HepG2 (cell line): ENCODE measurements at regions not wholly inside any gene's neighbourhood (a gene's known extent, or its start where the extent isn't known, plus 50 kb on each side); places are given as distances from the start of the nearest gene placed in this dataset.

Source experiments
- CSRNP1 ChIP-seq: sonication (generic); formaldehyde crosslinking; IDR thresholded peaks from 2 replicates; pipeline ENCODE4 v1.8.1; 2023; ENCODE audit warnings: mild to moderate bottlenecking, missing genetic modification reagents
- ELK4 ChIP-seq: sonication (generic); formaldehyde crosslinking; IDR thresholded peaks from 2 replicates; pipeline ENCODE4 v1.9.0; 2021; ENCODE audit warnings: missing genetic modification reagents, borderline replicate concordance
- HNF4A ChIP-seq: sonication (generic); formaldehyde crosslinking; IDR thresholded peaks from 2 replicates; pipeline ENCODE4 v1.4.0; 2020; ENCODE audit warnings: missing genetic modification reagents
- IKZF5 ChIP-seq: IDR thresholded peaks from 2 replicates; pipeline ENCODE4 v1.6.1; 2018; ENCODE audit warnings: missing genetic modification reagents, mild to moderate bottlenecking, missing compliant biosample characterization
- KLF13 ChIP-seq: sonication (generic); formaldehyde crosslinking; IDR thresholded peaks from 2 replicates; pipeline ENCODE4 v1.4.0; 2020; ENCODE audit warnings: mild to moderate bottlenecking, missing genetic modification reagents
- MIER3 ChIP-seq: IDR thresholded peaks from 2 replicates; pipeline ENCODE4 v1.6.1; 2016; ENCODE audit warnings: missing compliant biosample characterization, borderline replicate concordance
- NCOR1 ChIP-seq: fragments of 200-600 bp; sonication (generic); IDR thresholded peaks from 2 replicates; pipeline ENCODE4 v1.7.0; 2017; ENCODE audit warnings: antibody characterized with exemption, low read length, borderline replicate concordance
- NFKB2 ChIP-seq: sonication (generic); formaldehyde crosslinking; IDR thresholded peaks from 2 replicates; pipeline ENCODE4 v1.4.0; 2020; ENCODE audit warnings: missing genetic modification reagents, borderline replicate concordance
- NFYB ChIP-seq: sonication (generic); formaldehyde crosslinking; IDR thresholded peaks from 2 replicates; pipeline ENCODE4 v1.4.0; 2020; ENCODE audit warnings: missing genetic modification reagents
- ONECUT2 ChIP-seq: sonication (generic); formaldehyde crosslinking; IDR thresholded peaks from 2 replicates; pipeline ENCODE4 v1.4.0; 2020; ENCODE audit warnings: missing genetic modification reagents
- SMYD3 ChIP-seq: sonication (generic); formaldehyde crosslinking; IDR thresholded peaks from 2 replicates; pipeline ENCODE4 v1.8.1; 2023; ENCODE audit warnings: mild to moderate bottlenecking, missing genetic modification reagents
- SP2 ChIP-seq: sonication (generic); formaldehyde crosslinking; IDR thresholded peaks from 2 replicates; pipeline ENCODE4 v1.5.1; 2020; ENCODE audit warnings: mild to moderate bottlenecking, missing genetic modification reagents
- SP5 ChIP-seq: IDR thresholded peaks from 2 replicates; pipeline ENCODE4 v1.6.1; 2016; ENCODE audit warnings: low read depth, borderline replicate concordance
- TBX2 ChIP-seq: sonication (generic); formaldehyde crosslinking; IDR thresholded peaks from 2 replicates; pipeline ENCODE4 v1.5.0; 2020; ENCODE audit warnings: missing genetic modification reagents, mild to moderate bottlenecking, borderline replicate concordance
- TCF7 ChIP-seq: sonication (generic); IDR thresholded peaks from 2 replicates; pipeline ENCODE4 v1.6.1; 2016; ENCODE audit warnings: antibody characterized with exemption, low read depth
- TEF ChIP-seq: sonication (generic); formaldehyde crosslinking; IDR thresholded peaks from 2 replicates; pipeline ENCODE4 v1.5.0; 2020; ENCODE audit warnings: missing genetic modification reagents
- THRA ChIP-seq: sonication (generic); formaldehyde crosslinking; IDR thresholded peaks from 2 replicates; pipeline ENCODE4 v1.4.0; 2020; ENCODE audit warnings: missing genetic modification reagents, borderline replicate concordance
- ZNF235 ChIP-seq: sonication (generic); formaldehyde crosslinking; IDR thresholded peaks from 2 replicates; pipeline ENCODE4 v1.8.1; 2023; ENCODE audit warnings: mild to moderate bottlenecking, missing genetic modification reagents, borderline replicate concordance
- ZNF260 ChIP-seq: sonication (generic); formaldehyde crosslinking; IDR thresholded peaks from 2 replicates; pipeline ENCODE4 v1.4.0; 2020; ENCODE audit warnings: missing genetic modification reagents, low read depth, mild to moderate bottlenecking, borderline replicate concordance
- ZNF484 ChIP-seq: sonication (generic); formaldehyde crosslinking; IDR thresholded peaks from 2 replicates; pipeline ENCODE4 v1.5.1; 2020; ENCODE audit warnings: mild to moderate bottlenecking, low read depth, missing genetic modification reagents, borderline replicate concordance
- ZNF569 ChIP-seq: sonication (generic); formaldehyde crosslinking; IDR thresholded peaks from 2 replicates; pipeline ENCODE4 v1.5.0; 2020; ENCODE audit warnings: mild to moderate bottlenecking, missing genetic modification reagents, moderate library complexity, borderline replicate concordance
- ZNF615 ChIP-seq: sonication (generic); formaldehyde crosslinking; IDR thresholded peaks from 2 replicates; pipeline ENCODE4 v1.5.0; 2020; ENCODE audit warnings: mild to moderate bottlenecking, missing genetic modification reagents, borderline replicate concordance
- ZNF781 ChIP-seq: sonication (generic); formaldehyde crosslinking; IDR thresholded peaks from 2 replicates; pipeline ENCODE4 v1.5.1; 2020; ENCODE audit warnings: borderline replicate concordance, mild to moderate bottlenecking, missing genetic modification reagents; ENCODE audit errors: not compliant biosample characterization
- ZNF883 ChIP-seq: sonication (generic); formaldehyde crosslinking; IDR thresholded peaks from 2 replicates; pipeline ENCODE4 v1.5.1; 2020; ENCODE audit warnings: mild to moderate bottlenecking, missing genetic modification reagents; ENCODE audit errors: not compliant biosample characterization

- TF ChIP-seq TCF7, result peak; percentile 98
- TF ChIP-seq ZNF569, result no peak
- peak; percentile 99 for TF ChIP-seq IKZF5
- TF ChIP-seq TEF (CRISPR knock-in tag), result peak; percentile 73; the same call in 1 of the 2 replicates
- peak; percentile 17; the same call in 1 of the 2 replicates for TF ChIP-seq SP5 (CRISPR knock-in tag)
- peak; percentile 40; the same call in 1 of the 2 replicates for TF ChIP-seq ONECUT2 (CRISPR knock-in tag)
- no peak for TF ChIP-seq ZNF484 (CRISPR knock-in tag)
- TF ChIP-seq MIER3 (CRISPR knock-in tag), result peak; percentile 99
- no peak for TF ChIP-seq SP2 (CRISPR knock-in tag)
- TF ChIP-seq ELK4 (CRISPR knock-in tag), result no peak
- no peak for TF ChIP-seq ZNF615
- peak; percentile 75; the same call in 1 of the 2 replicates for TF ChIP-seq NFKB2 (CRISPR knock-in tag)
- TF ChIP-seq NFYB (CRISPR knock-in tag), result peak; percentile 63
- TF ChIP-seq ZNF260, result no peak
- TF ChIP-seq NCOR1, result peak; percentile 100
- peak; percentile 98 for TF ChIP-seq TBX2 (CRISPR knock-in tag)
- TF ChIP-seq SMYD3 (CRISPR knock-in tag), result peak; percentile 89; the same call in 1 of the 2 replicates
- TF ChIP-seq CSRNP1 (CRISPR knock-in tag), result 0 out of 2 replicates have a peak, but pooled peaks have one; percentile 83
- TF ChIP-seq ZNF235 (CRISPR knock-in tag), result no peak
- TF ChIP-seq THRA, result peak; percentile 97
- TF ChIP-seq ZNF781 (CRISPR knock-in tag), result peak; percentile 83
- peak; percentile 100 for TF ChIP-seq HNF4A (CRISPR knock-in tag)
- no peak for TF ChIP-seq KLF13 (CRISPR knock-in tag)
- no peak for TF ChIP-seq ZNF883 (CRISPR knock-in tag)
These were observed 60.6 kb upstream of the ATXN1 start (continued) for GRCh38 chr6:16821834-16822264.
